ENCODE measurements at regions not wholly inside any gene's neighbourhood (a gene's known extent, or its start where the extent isn't known, plus 50 kb on each side); places are given as distances from the start of the nearest gene placed in this dataset.

DNA sequence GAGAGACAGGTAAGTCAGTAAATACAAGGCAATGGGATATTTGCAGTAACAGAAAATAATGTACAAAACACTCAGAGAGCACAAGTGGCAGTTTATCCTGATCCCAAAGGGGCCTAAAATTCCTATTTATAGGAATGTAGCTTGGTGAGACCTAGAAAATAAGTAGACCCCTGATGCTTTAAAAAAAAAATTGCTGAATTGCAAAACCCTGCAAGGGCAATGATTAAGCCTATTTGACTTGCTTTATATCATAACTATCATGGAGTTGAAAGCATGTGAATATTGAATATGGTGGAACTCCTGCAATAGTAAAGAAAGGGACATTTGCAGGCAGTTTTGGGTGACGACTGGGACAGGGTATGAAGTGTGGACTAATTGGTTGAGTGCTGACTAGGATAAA, 101.9 kb upstream of the C1orf21 start:
- ATAC-seq, result no peak

GRCh38 chr1:184285401-184286087, 101.3 kb upstream of the C1orf21 start:
- no peak for ATAC-seq

- no peak for ATAC-seq
These were observed 99.8 kb upstream of the C1orf21 start for GRCh38 chr1:184287001-184287400.

DNA sequence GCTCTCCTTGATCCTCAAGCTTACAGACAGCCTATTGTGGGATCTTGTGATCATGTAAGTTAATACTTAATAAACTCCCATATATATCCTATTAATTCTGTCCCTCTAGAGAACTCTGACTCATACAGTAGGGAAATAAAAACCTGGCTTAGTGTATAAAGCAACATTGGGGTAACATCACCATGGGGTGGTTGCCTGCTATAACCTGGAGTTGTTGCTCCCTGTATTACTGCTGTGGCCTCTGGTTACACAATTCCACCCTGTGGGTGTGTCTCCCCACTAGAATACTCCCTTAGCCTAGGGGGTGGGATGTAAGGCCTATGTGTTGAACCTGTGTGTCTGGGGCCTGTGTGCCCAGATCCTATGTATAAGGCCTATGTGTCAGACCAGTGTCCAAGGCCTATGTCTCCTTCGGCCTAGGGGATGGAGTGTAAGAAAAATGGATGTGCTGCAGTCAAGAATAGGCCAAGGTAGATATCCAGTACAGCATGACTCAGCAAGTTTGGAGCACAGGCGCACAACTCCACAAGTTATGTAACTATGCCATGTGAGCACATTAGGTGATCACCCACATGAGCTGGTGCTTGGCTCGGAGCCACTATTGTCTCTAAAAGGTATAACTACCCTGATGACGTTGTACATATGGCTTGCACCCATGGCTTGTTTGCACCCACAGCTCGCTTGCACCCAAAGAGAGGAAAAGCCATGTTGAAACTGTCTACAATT, 96.8 kb upstream of the C1orf21 start:
- no peak for ATAC-seq

- no peak for ATAC-seq
These were observed 95.1 kb upstream of the C1orf21 start for GRCh38 chr1:184291701-184292100.

GRCh38 chr1:184292101-184292500, 94.7 kb upstream of the C1orf21 start:
- no peak for ATAC-seq

DNA sequence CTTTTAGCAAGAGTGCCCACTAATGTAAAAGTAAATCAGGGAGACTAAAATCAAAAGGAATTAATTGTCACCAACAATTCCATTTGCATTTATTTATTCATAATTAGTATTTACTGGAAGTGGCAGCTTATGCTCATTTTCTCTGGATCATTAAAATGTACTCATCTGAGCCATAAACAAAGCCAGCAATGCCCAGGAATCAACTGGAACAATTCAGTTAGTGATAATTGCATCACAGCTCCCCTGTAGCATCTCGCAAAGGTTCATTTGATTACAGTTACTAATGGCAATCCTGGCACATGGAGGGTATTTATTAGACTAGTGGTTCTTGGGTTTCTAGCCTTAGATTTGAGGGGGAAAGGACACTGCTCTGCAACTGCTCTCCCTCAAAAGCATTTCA, 92.7 kb upstream of the C1orf21 start:
- no peak for ATAC-seq

GRCh38 chr1:184296466-184297243, 90.2 kb upstream of the C1orf21 start:
- ATAC-seq, result no peak

GRCh38 chr1:184297244-184297750, 89.5 kb upstream of the C1orf21 start:
- no peak for ATAC-seq

GRCh38 chr1:184298440-184299405, 88.1 kb upstream of the C1orf21 start:
- ATAC-seq, result no peak

GRCh38 chr1:184299406-184299790, 87.4 kb upstream of the C1orf21 start:
- no peak for ATAC-seq

- no peak for ATAC-seq
These were observed 87.0 kb upstream of the C1orf21 start for GRCh38 chr1:184299796-184300195.

DNA sequence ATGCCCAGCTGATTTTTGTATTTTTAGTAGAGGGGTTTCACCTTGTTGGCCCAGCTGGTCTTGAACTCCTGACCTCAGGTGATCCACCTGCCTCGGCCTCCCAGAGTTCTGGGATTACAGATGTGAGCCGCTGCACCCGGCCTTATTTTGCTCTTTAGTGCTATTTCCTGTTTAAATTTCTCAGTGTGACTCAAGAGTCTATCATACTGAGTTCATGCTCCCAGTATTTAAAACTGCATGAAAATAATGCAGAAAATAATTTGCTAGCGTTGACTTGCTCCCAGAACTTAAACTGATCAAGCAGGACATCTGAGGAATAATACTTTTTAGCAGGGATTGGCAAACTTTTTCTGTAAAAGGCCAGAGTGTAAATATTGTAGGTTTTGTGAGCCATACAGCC, 86.4 kb upstream of the C1orf21 start:
- ATAC-seq, result no peak

DNA sequence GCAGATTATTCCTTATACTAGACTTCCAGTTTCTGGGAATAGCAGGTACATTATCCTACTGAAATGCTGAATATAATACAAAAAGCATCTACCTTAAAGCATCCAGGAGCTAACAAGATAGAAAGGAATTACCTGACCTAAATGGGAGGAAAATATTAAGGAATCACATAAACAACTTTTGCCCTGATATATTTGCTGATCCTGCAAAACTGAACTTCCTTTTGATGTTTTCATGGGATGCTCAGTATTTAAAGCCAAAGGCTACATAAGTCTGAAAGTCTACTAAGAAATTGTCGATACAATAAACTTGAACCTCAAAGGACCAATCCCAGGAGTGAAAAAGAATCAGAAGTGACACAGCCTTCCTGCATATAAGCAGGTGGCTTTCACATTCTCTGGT, 85.6 kb upstream of the C1orf21 start:
- ATAC-seq, result no peak

DNA sequence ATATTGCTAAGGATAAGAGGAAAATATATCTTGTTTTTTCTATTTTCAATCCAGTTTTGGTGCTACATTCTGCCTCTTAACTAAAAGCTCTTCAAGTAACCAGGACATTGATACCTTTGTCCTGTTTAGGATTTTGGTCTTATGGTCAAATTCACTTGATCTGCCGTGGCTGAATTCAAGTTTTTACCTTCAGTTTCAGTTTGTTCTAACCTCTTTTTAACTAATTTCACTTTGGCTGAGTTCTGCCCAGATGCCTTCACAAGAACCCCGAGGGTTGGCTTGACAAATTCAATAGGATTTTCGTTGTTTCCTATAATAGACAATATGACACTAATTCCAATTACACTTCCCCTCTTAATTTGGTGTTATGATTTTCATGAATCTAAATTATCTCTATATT, 84.5 kb upstream of the C1orf21 start:
- no peak for ATAC-seq

GRCh38 chr1:184310157-184310819, 76.5 kb upstream of the C1orf21 start:
- ATAC-seq, result no peak

DNA sequence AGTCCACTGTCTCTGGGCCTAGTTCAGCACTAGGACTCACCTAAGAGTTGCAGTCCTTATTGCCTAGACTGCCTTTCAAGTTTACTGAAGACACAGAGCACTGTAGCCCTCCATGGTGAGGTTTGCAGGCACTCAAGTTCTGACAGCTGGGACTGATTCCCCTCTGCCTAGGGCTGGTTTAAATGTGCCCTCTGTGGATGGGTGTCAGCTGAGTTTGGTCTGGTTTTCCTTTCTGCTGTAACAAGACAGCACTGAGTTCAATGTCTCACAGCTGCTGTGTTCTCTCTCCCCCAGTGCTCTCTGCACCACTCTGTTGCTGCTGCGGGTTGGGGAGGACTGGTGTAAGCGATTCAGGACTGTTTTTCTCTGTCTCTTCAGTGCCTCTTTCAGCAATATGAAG, 75.2 kb upstream of the C1orf21 start:
- ATAC-seq, result no peak

DNA sequence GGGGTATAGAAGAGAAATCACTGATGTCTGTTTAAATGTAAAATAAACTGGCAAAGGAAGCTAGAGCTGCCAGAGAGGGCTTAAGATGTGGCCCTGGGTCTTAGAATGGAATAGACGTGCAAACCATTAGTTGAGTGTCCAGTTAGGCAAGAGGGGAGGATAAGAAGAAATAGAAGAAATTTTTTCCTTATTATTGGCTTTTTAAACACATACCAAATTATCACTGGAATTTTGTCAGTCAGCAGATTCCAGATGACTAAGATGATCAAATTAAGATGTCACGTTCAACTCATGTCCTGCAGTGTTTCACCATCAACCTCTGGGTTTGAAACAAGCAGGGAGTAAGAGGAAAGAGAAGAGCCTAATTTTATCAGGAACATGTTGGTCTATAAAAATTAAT, 71.6 kb upstream of the C1orf21 start:
- no peak for ATAC-seq

GRCh38 chr1:184319879-184320278, 67.0 kb upstream of the C1orf21 start:
- ATAC-seq, result no peak

- no peak for ATAC-seq
These were observed 64.6 kb upstream of the C1orf21 start for GRCh38 chr1:184322253-184322652.

DNA sequence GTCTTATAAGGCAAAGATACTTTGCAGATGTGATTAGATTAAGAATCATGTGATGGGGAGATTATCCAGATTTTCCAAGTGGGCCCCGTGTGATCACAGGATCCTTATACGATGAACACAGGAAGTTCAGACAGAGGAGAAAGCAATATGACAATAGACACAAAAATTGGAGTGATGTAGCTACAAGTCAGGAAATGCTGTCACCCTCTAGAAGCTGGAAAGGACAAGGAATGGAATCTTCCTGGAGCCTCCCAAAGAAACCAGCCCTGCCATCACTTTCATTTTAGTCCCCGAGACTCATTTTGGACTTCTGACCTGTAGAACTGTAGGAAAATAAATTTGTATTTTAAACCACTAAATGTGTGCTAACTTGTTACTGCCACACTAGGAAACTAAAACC, 61.9 kb upstream of the C1orf21 start:
- ATAC-seq, result no peak

- ATAC-seq, result no peak
These were observed 60.6 kb upstream of the C1orf21 start for GRCh38 chr1:184326278-184326677.
